8988T (cell line): ENCODE measurements at regions not wholly inside any gene's neighbourhood (a gene's known extent, or its start where the extent isn't known, plus 50 kb on each side); places are given as distances from the start of the nearest gene placed in this dataset.
"Not testable (repeated sequence)": the region's sequence is repeated elsewhere in the genome, so short reads cannot be mapped to it uniquely, and the experiment has no call there.

Experiments used
- DNase-seq: peaks from one replicate; pipeline ENCODE4 v3.0.0; 2011

DNA sequence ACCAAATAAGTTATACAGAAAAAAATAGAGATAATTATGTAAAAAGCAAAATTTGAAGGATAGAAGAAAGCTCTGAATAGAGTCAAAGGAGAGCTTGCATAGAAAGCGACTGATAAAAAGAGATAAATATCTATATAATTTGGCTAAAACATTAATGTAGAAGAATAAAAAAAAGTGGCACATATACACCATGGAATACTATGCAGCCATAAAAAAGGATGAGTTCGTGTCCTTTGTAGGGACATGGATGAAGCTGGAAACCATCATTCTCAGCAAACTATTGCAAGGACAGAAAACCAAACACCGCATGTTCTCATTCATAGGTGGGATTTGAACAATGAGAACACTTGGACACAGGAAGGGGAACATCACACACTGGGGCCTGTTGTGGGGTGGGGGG lies 693.3 kb upstream of the NR2F2 start:
- not testable (repeated sequence) for DNase-seq

DNA sequence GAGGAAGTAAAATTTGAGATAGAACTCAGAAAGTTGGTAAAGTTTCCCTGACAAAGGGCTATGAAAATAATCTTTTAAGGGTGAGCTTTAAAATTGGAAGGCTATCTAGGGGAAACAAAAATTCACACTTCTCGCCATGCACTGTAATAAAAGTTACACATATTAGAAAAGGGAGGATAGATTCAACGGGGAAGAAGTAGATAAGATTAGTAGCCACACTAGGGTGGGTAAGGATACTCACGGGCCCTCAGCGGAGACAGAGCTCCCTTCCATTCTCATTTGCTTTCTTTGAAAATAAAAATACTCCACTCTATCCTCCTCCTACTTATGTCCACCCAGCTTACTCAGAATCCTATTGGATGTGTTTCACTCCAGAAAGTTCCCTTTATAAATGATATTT lies 691.3 kb upstream of the NR2F2 start:
- no peak for DNase-seq

DNA sequence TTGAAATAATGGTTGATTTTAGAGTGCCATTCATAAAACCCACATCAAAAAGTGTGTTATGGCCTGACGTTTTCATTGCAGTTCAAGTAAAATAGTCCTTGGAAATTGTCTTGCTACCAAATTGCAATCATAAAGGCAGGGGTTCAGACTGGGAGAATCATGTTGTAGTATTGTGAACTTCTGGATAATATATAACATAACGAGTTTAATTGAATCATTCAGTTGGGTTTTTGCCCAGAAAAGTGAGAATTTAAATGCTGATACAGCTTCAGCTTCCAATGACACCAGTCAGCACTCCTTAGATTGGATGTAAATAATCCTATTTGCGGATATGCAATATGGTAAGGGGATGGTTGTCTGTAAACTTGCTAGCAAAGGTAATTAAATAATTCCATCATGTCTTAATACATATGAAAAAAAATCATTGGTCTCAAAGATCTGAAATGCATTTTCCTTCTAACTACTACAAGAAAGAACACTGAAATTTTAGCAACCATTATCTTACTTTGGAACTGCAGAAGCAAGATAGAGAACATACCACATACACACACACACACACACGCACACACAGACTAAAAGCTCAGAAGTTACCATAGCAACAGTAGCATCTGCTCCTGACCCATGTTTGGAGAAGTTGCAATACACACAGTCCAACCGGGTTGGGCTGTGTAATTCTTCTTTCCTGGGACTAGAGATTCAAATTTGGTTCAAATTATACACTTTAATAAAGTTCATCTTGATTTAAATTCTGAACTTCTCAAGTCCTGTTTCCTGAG lies 686.2 kb upstream of the NR2F2 start:
- DNase-seq: no peak

DNA sequence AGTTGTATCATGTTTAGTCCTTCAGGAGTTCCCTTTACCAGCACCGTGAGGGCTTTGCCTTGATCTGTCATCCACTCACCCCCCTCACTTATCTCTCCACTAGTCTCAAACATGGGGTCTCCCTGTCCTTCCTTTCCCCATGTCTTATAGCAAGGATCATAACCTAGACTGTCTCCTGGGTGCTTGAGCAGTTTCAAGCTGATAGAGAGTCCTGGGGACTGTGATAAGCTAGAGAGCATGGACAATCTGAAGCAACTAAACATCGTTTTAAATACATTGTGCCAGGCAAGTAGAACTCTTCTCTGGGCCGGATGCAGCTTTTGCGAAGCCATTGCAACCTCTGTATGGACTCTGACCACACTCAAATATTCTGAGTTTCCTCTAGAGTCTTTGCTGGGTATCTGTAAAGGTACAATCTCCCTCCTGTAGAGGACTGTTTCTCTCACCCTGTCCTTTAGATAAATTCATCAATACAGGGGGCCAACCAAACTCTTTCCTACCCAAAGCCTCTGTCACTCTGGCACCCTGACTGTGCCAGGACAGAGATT lies 684.6 kb upstream of the NR2F2 start:
- DNase-seq: no peak

DNA sequence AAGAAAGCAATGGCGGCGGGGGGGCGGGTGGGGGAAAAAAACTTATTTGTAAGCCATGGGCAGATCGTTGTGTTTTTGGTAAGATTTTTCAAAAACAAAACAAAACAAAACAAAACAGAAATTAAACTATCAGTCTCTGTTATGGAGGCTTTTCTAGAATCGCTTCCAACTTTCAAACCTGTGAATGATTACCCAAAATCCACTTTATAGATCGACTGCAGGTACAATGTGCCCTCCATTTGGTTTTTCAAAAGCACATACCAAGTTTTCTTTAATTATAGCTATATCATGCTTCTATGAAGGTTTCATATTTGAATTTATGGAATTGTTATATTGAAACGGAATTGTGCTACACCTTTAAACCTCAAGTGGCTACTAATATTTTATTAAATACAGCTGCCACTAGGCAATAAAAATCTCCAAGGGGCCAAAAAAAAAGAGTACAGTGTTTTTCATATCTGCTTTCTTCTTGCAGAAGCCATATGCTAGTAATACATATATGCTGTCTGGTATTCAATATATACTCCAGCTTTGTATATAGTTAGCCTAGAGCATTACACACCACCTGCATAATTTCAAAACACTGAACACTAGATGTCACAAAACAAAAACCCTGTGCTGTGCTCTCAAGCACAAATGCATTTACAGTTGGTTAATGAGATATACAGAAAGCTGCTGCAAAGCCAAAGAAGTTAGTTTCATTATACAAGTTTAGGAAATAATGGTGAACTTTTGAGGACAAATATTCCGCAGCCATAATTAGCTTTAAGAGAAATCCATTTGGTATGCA lies 683.8 kb upstream of the NR2F2 start:
- no peak for DNase-seq

DNA sequence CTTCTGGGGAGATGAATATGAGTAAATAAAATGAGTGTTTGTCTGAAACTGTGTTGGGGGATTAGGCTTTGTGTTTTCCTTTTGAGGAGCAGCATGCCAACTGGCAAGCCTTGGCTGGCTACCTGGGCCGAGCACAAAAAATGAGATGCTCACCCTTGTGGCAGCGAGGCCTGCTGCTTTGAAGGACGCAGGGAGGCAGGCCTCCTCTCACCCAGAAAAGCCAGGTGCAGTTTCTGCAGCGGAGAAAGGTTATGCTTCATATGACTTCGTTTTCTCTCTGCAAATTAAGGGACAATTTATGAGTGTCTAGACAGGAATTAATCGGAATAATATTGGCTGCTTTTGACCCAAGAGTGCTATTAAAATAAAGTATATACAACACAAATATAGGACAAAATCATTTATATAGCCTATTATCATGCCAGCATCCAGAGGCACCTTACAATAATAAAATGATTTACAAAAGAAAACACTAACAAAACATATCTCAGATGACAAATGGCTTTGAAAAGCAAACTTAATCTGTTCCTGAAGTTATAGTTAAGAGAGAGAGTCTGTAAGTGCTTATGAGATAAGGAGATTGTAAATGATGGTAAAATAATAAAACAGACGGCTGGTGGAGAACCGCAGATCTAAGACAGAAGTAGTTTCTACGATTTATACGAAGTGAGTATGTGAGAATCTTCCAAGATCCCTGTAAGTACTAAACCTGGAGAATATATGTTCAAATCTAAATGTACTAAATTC lies 682.8 kb upstream of the NR2F2 start:
- no peak for DNase-seq

DNA sequence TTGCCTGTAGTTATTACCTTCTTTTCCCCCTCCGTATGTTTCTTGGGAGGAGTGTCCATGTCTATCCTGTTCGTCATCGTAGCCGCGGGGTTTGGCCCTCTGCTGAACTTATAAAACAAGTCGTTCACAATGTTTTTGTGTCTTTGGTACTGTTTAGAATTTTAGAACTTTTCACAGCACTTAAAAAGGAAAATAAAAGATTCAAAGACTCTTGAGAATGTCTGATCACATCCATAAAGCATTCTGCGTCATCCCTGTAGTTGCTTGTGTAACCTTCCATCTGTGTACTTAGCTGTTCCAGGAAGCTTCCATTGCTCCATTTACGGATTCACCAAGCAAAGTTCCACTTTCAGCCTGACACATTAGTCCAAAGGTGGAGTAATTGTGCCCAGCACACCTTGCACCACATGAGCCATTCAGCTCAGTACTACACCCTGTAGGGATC lies 677.1 kb upstream of the NR2F2 start:
- DNase-seq: no peak

DNA sequence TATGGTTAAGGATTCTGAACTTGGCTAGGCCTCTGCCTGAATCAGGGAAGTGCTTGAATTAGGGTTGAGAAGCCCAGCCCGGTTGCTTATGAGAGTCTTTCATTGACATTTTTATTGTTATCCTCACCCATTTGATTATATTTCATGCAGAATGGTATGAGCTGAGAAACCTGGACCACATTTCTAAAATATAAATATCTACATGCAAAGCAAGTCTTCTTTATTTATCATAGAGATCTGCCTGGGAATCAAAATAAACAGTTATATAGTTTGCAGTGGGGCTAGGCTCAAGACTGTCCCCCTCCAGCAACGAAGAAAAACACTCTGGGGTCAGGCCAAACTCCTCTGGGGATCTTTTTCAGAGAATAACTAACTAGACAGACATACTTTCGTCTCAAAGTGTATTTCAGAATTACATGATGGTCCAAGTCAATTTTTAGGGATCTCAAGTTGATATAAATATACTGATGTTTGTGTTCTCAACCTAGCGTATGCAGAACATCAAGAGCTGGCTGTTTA lies 675.4 kb upstream of the NR2F2 start:
- DNase-seq: no peak

DNA sequence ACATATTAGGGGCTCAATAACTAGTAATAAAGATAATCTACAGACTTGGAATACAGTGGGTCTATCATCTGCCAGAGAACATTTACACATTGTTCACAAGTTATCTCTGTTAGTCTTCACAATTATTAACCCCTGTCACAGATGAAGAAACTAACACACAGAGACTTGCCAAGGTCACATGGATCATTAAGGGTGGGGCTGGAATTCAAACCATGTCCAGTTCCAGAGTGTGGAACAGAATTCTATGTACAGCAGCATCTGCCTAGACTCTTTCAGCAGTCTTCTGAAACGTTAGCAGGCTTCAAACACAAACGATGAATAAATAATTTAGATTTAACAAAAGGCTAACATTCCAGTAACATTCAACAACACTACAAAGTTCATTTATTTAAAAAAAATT lies 673.9 kb upstream of the NR2F2 start:
- no peak for DNase-seq

DNA sequence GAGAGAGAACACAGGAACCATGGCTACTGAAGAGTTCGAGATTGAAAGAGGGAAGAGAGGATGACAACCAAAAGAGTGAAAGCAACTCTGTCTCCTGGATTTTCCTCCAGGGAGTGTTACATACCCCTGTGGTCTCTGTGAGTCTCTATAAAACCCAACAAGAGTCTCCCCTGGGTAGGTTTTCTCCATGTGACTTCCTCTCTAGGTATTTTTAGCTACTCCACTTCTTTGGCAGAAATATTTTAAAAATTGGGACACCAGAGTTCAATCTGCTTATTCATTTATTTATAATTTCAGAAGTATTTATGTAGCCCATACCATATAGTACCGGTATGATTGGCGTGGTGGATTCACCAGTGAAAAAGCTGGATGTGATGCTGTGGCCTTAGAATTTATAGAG lies 671.7 kb upstream of the NR2F2 start:
- no peak for DNase-seq

DNA sequence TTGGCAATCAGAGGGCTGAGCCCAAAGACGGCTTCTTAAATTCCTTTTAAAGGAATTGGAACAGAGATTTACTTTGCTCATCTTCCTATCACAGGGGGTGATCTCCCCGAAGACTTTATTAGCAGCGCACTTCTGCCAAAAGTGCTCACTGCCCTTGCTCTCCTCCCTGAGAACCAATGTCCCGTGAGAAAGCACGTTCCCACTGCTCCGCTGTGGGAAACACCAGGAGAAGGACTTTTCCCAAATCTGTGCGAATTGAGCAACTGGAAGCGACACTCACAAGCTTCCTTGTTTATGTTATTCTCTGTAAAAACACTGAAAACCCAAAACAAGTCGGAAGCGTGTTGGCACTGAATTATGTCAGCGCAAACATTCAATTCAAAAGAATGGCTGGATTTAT lies 670.8 kb upstream of the NR2F2 start:
- DNase-seq: no peak

DNA sequence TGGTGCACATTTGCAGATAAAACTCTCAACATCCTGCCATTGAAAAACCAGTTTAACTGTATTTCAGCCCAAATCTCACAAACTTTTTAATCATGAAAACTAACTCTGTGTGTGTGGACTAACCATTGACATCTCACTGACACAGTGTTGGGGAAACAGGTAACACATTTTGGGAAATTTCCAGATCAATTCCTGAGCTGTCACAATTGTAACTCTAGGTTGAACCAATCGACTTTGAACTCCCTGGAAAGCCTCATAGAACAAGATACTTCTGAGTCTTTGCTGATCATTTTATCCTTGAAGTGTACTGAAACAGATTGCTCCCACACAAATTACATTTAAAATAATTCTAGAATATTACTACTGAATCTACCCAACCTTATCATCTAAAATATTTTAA lies 667.9 kb upstream of the NR2F2 start:
- no peak for DNase-seq

DNA sequence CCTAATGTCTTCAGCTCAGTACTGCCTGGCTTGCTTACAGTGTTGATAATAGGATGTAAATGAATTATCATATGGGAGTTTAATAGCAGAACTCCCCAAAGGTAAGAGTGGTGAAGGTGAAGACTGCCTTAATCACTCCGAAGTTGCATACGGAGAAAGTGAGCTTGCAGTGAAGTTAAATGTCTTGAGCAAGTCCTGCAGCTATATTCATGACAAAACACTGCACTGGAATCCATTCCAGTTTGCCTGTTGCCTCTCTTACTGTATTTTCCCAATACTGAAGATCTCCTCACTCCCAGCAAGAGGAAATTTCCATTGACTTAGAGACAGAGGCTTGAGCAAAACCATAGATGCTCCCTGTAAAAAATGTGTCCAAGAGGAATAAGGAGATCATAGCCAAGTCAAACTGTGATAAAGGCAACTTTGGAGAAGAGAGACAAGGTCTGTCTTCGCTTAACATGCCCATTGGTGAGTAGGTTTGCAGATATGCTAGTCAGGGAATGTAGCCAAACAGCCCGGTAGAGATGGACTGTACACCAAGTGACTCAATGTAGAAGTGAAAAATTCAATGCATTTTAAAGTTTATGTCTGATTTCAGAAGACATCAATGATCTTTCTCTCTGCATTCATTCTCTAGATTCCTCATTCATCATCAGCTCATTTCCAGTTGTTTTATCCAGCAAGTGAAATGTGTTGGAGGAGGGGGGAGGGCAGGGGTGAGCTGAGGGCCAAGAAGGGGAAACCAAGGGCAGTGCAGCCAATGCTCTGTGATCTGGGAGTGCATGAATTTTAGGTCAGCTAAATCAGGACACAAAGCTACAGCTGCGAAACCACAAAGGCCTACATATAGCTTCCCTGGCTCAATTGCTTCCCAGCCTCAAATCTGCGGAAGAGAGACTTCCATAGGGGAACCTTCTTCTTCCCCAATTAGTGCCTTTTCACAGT lies 667.1 kb upstream of the NR2F2 start:
- no peak for DNase-seq

DNA sequence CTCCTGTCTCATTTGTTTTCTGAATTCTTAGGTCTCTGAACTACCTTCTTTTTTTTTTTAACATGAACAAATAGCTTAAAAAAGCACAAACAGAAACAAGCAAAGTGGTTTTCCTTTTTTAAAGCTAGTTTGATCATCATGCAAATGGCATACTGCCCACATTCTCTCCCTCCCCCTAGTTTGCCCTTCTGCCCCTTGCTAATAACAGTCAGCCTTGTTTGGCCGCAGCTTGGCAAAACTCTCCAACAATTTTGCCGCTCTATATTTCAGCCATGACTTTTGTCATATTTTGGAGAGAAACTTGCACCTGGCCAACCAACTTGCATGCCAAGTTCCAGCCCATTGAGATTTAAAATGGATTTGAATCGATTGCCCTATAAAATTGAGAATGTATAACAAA lies 666.0 kb upstream of the NR2F2 start:
- no peak for DNase-seq

DNA sequence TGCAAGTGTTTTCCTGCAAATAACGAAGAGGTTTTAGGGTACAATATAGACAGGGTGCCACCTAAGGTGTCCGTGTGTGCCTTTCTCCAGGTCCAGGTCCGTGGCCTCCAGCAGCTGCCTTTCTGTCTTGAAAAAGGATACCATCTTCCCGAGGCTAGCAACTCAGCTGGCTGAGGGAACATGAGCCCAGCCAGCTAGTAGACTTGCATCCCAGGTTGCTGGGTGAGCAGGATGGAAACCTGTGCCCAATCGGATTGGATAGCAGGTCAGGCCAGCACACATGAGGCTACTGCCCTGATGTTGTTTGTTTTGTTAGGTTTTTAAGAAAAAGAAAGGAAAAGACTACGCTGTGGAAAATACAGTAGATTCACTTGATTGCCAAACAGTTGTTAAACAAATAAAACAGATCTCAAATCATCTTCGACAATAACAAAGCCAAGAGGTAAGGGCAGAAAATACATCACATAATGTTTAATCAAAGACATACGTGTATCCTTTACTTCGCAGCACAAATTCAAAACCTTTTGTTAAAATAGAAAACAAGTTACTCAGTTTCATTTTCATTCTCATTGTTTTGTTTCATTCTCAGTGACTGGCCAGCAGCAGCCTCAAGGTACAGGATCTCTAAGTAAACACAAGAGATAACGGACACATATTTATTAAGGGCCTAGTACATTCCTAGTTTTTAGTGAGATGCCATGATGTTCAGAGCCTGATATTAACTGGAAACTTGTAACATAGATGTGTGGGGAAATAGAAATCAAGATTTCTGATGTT lies 661.2 kb upstream of the NR2F2 start:
- no peak for DNase-seq

DNA sequence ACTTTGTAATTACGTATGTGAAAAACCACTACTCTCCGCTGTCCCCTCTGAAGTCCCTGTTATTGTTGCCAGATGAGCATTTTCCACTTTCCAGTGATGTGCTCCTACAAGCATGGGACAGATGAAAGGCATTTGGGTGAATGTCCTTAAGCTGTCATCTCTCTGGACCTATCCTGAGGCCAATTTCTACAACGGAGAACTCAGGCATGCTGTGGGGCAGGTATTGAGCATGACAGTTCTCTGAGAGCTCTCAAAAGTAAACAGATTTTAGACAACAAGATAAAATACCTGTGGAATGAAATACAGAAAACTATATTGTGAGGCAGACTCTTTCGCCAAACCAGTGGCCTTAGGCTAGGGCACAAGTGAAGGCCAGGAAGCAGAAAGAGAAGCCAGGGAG lies 656.5 kb upstream of the NR2F2 start:
- DNase-seq: no peak

DNA sequence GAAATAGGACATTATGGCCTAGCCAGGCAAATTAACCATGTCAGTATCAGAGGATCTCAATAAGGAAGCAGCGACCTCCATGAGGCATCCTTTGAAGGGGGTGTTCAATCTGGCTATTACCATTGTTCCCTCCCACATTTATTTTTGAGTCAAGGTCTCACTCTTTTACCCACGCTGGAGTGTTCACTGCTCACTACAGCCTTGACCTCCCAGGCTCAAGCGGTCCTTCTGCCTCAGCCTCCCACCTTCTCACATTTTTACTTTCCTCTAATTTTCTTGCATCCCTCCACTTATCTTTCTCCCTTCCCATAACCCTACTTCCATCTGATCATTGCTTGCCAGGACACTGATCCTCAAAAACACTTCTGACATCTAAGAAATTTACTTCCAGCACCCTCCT lies 654.0 kb upstream of the NR2F2 start:
- no peak for DNase-seq

DNA sequence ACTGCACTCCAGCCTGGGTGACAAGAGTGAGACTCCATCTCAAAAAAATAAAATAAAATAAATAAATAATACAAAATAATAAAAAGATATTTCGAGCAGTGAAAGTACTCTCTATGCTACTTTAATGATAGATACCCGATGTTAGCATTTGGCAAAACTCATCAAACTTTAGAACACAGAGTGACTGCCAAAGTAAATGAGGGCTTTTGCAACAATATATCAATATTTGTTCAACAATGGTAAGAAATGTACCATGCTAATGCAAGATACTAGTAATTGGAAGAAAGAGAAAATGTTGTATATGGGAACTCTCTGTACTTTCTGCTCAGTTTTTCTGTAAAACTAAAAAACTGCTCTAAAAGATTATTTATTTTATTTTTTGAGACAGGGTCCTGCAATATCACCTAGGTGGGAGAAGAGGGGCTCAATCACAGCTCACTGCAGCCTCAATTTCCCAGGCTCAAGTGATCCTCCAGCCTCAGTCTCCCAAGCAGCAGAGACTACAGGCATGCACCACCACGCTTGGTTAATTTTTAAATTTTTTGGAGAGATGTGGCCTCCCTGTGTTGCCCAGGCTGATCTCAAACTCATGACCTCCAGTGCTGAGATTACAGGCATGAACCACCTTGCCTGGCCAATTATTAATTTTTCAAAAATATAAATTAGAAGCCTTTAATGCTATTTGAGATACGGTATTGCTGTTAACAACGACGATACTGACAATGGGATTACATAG lies 650.5 kb upstream of the NR2F2 start:
- DNase-seq: no peak

DNA sequence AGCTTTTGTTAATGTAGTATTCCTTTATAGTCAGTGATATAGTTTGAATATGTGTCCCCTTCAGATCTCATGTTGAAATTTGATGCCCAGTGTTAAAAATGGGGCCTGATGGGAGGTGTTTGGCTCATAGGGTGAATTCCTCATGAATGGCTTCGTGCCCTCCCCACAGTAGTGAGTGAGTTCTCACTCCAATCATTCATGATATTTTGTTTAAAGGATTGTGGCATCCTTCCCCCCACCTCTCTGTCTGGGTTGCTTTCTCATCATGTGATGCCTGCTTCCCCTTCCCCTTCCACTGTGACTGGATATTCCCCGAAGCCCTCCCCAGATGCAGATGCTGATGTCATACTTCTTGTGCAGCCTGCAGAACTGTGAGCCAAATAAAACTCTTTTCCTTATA lies 649.8 kb upstream of the NR2F2 start:
- no peak for DNase-seq

DNA sequence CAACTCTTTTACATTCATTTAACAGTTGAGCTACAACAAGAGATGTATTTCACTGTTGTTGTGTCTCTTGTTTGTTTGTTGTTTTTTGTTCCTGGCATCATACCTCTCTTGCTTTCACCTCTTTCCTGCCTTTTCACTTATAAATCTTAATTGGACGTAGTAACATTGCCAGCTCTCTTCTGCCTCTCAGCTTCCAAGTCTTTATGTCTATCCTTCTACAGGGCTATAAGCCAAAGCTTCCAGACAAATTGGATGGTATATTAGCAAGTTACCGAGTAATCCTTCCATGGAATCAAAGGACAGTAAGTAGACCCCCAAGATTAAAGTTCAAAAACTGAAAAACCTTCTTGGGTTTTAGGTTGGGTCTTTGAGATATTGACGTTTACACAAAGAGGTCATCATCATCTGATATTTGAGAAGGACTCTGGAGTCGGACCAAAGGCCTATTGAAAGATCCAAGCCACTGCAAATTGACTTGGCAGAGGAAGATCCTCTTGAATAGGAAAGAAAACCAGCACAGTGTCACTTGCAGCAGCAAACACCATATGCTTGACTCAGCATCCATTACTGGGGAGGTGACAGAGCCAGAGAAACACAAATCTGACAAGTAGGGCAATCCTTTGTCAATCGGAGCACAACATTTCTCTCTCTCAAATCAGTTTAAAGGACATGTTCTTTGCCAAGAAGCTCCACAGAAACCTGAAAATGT lies 648.5 kb upstream of the NR2F2 start:
- no peak for DNase-seq
